ENCODE measurements at regions not wholly inside any gene's neighbourhood (a gene's known extent, or its start where the extent isn't known, plus 50 kb on each side); places are given as distances from the start of the nearest gene placed in this dataset.
"Not testable (repeated sequence)": the region's sequence is repeated elsewhere in the genome, so short reads cannot be mapped to it uniquely, and the experiment has no call there.

GRCh38 chr20:22093122-22093521 lies 387.7 kb downstream of the PAX1 start:
- DNase-seq (ENCODE audit: low read depth in 2 of 3, low spot score in 1 of 3), result no peak

DNA sequence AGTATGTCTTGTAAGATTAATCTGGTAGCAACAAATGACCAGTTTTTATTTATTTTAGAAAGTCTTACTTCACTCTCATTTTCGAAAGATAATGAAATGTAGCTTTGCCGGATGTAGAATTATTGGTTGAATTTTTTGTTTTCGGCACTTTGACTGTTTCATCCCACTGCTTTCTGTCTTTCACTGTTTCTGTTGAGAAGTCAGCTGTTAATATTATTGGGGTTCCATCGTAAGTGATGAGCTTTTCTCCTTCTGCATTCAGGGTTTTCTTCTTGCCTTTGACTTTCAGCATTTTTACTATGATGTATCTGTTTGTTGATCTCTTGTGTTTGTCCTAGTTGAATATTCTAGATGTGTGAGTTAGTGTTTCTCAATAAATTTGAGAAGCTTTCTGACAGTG lies 383.4 kb downstream of the PAX1 start:
- no peak for DNase-seq (ENCODE audit: low read depth in 2 of 3, low spot score in 1 of 3)

- no peak for DNase-seq (ENCODE audit: low read depth in 2 of 3, low spot score in 1 of 3)
Measured at GRCh38 chr20:22080985-22081384, 375.5 kb downstream of the PAX1 start.

GRCh38 chr20:22074635-22075034 lies 369.2 kb downstream of the PAX1 start:
- DNase-seq (ENCODE audit: low read depth in 2 of 3, low spot score in 1 of 3), result no peak

DNA sequence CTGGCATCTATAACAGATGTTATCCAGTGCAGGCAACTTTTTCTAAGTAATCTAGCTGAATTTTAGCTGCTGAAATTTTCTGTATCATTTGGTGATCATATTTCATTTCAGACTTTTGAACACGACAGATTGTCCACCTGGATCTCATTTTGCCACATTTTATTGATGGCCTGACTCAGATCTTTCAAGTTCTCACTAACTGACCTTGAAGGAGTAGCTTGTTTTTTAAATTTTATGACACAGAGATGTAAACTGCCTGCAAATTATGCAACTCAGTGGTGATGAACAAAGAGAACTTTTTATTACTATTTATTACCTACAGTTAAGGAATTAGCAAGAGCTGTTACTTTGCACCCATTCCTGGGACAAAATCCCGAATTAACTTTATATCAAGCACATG lies 366.4 kb downstream of the PAX1 start:
- DNase-seq (ENCODE audit: low read depth in 2 of 3, low spot score in 1 of 3), result no peak

GRCh38 chr20:22070610-22071058 lies 365.2 kb downstream of the PAX1 start:
- DNase-seq (ENCODE audit: low read depth in 2 of 3, low spot score in 1 of 3), result no peak

GRCh38 chr20:22063753-22064152 lies 358.3 kb downstream of the PAX1 start:
- no peak for DNase-seq (ENCODE audit: low read depth in 2 of 3, low spot score in 1 of 3)

GRCh38 chr20:22062874-22063273 lies 357.4 kb downstream of the PAX1 start:
- DNase-seq (ENCODE audit: low read depth in 2 of 3, low spot score in 1 of 3), result no peak

DNA sequence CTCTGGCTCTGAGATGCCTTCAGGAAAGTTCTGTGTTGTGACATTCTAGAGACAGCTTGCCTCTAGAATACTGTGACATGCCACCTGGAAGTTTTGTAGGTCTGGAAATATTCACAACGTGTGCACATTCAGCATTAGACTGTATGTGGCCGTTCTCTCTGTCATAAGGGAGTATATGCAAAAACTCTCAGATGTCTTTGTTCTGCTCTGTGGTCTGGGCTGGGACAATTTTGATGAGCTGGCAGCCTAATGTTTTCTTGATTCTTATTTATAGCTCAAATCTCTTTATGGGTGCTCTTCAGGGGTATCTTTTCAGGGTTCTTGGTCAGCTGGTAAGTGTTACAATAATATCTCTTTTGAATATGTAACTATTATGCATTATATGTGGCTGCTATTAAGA lies 355.1 kb downstream of the PAX1 start:
- no peak for DNase-seq (ENCODE audit: low read depth in 2 of 3, low spot score in 1 of 3)

DNA sequence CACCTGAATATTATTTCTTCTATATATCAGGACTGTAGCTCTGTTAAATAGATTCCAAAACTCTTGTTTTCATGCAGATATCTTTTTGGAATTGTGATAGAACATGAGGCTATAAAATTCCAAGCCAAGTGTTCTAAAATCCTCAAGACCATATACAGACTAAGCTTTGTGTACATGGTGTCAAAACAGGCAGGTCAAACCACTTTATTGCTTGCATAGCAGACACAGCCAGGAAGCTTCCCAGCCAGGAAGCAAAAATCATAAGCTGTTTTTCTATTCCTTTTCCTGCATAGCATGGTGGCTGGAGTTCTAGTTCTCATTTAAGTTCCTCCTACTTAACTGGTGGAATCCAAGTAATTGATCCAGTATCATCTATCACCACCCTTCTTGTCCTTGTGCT lies 353.3 kb downstream of the PAX1 start:
- DNase-seq (ENCODE audit: low read depth in 2 of 3, low spot score in 1 of 3), result no peak

GRCh38 chr20:22055981-22056380 lies 350.5 kb downstream of the PAX1 start:
- no peak for DNase-seq (ENCODE audit: low read depth in 2 of 3, low spot score in 1 of 3)

DNA sequence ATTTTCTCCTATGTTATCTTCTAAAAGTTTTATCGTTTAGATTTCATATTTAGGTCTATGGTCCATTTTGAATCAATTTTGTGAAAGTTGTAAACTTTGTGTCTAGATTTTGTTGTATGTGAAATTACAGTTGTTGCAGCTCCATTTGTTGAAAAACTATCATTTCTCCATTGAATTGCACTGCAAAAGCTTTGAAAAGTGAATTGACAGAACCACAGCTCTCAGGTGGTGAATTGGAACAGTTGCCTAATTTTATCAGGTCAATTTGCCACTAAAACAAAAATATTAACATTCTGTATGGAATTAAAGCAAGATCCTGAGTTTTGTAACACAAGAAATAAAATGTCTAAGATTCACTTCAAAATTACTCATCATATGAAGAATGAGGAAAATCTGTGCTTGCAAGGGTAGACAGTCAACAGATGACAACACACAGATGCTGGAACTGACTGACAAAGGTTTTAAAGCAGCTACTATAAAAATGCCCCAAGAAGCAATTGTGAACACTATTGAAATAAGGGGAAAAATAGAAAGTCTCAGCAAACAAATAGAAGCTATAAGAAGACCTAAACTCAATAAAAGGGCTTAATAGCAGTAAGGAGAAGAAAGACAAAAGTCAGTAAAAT lies 346.7 kb downstream of the PAX1 start:
- DNase-seq (ENCODE audit: low read depth in 2 of 3, low spot score in 1 of 3), result no peak

GRCh38 chr20:22045956-22046507 lies 340.6 kb downstream of the PAX1 start:
- not testable (repeated sequence) for DNase-seq (ENCODE audit: low read depth in 2 of 3, low spot score in 1 of 3)

DNA sequence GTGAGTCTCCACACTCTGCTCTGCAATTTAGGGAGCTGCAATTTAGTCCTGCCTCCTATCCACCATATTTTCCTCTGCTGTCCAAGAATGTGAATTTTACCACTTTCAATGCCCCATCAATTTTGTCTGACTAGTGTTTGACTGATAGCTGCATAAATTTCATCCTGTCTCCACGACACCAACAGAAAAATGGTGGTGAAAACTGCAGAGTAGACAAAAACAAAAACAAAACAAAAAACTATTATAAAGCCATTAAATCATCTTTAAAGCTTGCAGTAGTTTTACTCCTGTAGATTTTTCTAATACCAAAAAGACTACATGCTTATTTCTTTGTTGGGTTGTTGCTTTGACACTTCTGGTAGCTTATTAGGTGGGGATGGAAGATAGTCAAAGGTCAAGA lies 322.0 kb downstream of the PAX1 start:
- DNase-seq (ENCODE audit: low read depth in 2 of 3, low spot score in 1 of 3), result no peak

DNA sequence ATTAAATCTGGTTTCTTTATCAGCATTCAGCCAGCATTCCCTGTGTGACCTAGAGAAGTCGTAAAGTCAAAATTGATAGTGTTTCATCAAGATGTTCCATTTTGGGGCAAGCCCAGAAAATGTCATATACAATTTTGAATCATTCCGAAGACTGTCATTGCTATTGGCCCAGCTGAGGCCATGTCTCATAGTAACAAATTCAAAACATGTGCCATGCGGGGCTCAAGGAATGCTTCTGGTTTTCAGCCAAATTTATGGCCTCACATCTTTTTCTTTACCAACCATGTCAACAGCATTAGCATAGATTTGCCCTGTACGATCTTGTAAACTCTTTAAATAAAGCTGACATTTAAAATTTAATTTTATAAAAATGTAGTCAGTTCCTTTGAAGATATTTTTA lies 314.7 kb downstream of the PAX1 start:
- no peak for DNase-seq (ENCODE audit: low read depth in 2 of 3, low spot score in 1 of 3)

DNA sequence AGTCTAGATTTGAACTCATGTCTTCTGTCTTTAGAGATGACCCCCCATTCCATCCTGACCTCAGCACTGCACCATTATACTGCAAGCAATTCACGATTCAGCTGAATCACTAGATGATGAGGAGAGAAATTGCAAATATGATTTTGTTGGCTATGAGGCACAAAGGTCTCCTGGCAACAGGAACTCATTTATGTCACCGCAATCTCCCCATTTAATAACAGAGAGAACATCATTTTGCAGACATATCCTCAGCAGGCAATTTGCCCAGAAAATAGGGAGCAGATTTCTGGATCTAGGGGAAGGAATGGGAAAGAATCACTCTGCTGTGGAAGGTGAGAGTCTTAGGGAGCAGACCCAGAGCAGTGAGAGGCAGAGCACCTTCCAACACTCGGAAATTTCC lies 303.0 kb downstream of the PAX1 start:
- no peak for DNase-seq (ENCODE audit: low read depth in 2 of 3, low spot score in 1 of 3)

- DNase-seq (ENCODE audit: low read depth in 2 of 3, low spot score in 1 of 3), result no peak
Measured at GRCh38 chr20:22006306-22006705, 300.8 kb downstream of the PAX1 start.

- no peak for DNase-seq (ENCODE audit: low read depth in 2 of 3, low spot score in 1 of 3)
Measured at GRCh38 chr20:22005535-22005934, 300.1 kb downstream of the PAX1 start.

DNA sequence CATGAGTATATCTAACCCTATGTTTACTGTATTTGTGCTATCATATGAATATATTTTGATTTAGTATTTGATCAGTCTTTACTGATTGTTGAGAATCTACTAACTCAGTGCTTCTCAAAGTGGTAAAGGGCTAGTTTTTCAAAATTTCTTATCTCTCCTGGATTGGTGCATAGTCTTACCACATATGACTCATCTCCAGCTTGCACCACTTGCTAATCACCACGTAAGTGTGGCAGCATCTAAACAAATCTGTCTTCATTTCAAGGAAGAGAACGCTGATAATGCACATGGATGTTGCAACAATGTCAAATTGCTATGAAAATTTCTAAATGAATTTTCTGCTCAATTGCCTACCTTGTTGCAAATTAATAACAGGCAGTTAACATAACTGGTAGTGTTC lies 299.5 kb downstream of the PAX1 start:
- DNase-seq (ENCODE audit: low read depth in 2 of 3, low spot score in 1 of 3), result no peak

GRCh38 chr20:22003680-22004079 lies 298.2 kb downstream of the PAX1 start:
- no peak for DNase-seq (ENCODE audit: low read depth in 2 of 3, low spot score in 1 of 3)

- DNase-seq (ENCODE audit: low read depth in 2 of 3, low spot score in 1 of 3), result no peak
Measured at GRCh38 chr20:22001886-22002285, 296.4 kb downstream of the PAX1 start.

- no peak for DNase-seq (ENCODE audit: low read depth in 2 of 3, low spot score in 1 of 3)
Measured at GRCh38 chr20:21995461-21995860, 290.0 kb downstream of the PAX1 start.

- DNase-seq (ENCODE audit: low read depth in 2 of 3, low spot score in 1 of 3), result no peak
Measured at GRCh38 chr20:21994203-21994602, 288.7 kb downstream of the PAX1 start.

Measured in stimulated activated CD4-positive, alpha-beta T cell treated with anti-CD3 and anti-CD28 coated beads, Interleukin-12 subunit alpha, Interleukin-12 subunit beta, amount 100 ng/mL, for 48 hours (primary cell).